GM10248 (cell line): ENCODE measurements at regions not wholly inside any gene's neighbourhood (a gene's known extent, or its start where the extent isn't known, plus 50 kb on each side); places are given as distances from the start of the nearest gene placed in this dataset.

Experiments used
- CTCF ChIA-PET: fragments of 300-600 bp; sonication (Branson Sonifier 250); formaldehyde crosslinking; extraction: SDS; loops from one replicate; lab custom pipeline; 2021; ENCODE audit warnings: antibody characterized with exemption; lab: Yijun Ruan, JAX
- POLR2A ChIA-PET: fragments of 350-650 bp; sonication (Branson Sonifier 250); formaldehyde crosslinking; extraction: SDS; loops from one replicate; lab custom pipeline; 2020; ENCODE audit warnings: antibody characterized with exemption; lab: Yijun Ruan, JAX
- DNase-seq: peaks from one replicate; pipeline ENCODE4 v3.0.0; 2012; ENCODE audit errors: extremely low spot score
- CTCF ChIP-seq: IDR thresholded peaks from 2 replicates; pipeline ENCODE4 v1.5.1; 2012; ENCODE audit warnings: mild to moderate bottlenecking, low read depth; ENCODE audit errors: extremely low read depth, missing control alignments, control extremely low read depth

GRCh38 chr6:165949324-165949723 is 218.3 kb downstream of the TBXT start:
- CTCF ChIA-PET, result interaction anchor here (1.7 kb wide), 1 partner anchor 12 kb away, joined by 7 read pairs; no protein-coding TSS in a partner anchor
- POLR2A ChIA-PET, result interaction anchor here (0.6 kb wide), 1 partner anchor 1753 kb away, joined by 4 read pairs; no protein-coding TSS in a partner anchor

GRCh38 chr6:165944002-165944466 is 223.6 kb downstream of the TBXT start:
- TF ChIP-seq CTCF, result no peak
- ChIA-PET CTCF (no interaction called here), POLR2A (no interaction called here)
- DNase-seq, result no peak

More at GRCh38 chr6:165949324-165949723, 218.3 kb downstream of the TBXT start:
- no peak for TF ChIP-seq CTCF
- DNase-seq, result no peak

- TF ChIP-seq CTCF, result no peak
- CTCF ChIA-PET, result no interaction called here
- POLR2A ChIA-PET, result no interaction called here
- DNase-seq, result no peak
Measured at GRCh38 chr6:165941786-165942185, 225.9 kb downstream of the TBXT start.

GRCh38 chr6:165941249-165941775 is 226.3 kb downstream of the TBXT start:
- DNase-seq, result no peak
- no peak for TF ChIP-seq CTCF
- CTCF ChIA-PET, result no interaction called here
- POLR2A ChIA-PET, result no interaction called here

- TF ChIP-seq CTCF, result no peak
- POLR2A ChIA-PET, result no interaction called here
Measured at GRCh38 chr6:165940366-165940765, 227.3 kb downstream of the TBXT start.

GRCh38 chr6:165939601-165940290 is 227.9 kb downstream of the TBXT start:
- ChIA-PET POLR2A (no interaction called here), CTCF (no interaction called here)
- TF ChIP-seq CTCF, result no peak
- DNase-seq, result no peak

More at GRCh38 chr6:165940366-165940765, 227.3 kb downstream of the TBXT start:
- CTCF ChIA-PET, result no interaction called here
- no peak for DNase-seq
